Chondrocyte (in vitro differentiated cells): ENCODE measurements at regions not wholly inside any gene's neighbourhood (a gene's known extent, or its start where the extent isn't known, plus 50 kb on each side); places are given as distances from the start of the nearest gene placed in this dataset.

ENCODE experiments used
- DNase-seq: peaks from one replicate; pipeline ENCODE4 v3.0.0; 2021; ENCODE audit warnings: mixed read lengths, low spot score
- H3K27ac Mint-ChIP-seq: one replicate; pipeline ENCODE4 v1.8.0; 2021; ENCODE audit warnings: mild to moderate bottlenecking, moderate library complexity, mixed read lengths; ENCODE audit not compliant: unreplicated experiment
- H3K27me3 Mint-ChIP-seq: 2 replicates; pipeline ENCODE4 v1.8.0; 2021; ENCODE audit warnings: low read depth, mixed read lengths
- H3K36me3 Mint-ChIP-seq: 2 replicates; pipeline ENCODE4 v1.8.0; 2021; ENCODE audit warnings: low read depth, mixed read lengths
- H3K4me1 Mint-ChIP-seq: 2 replicates; pipeline ENCODE4 v1.8.0; 2021; ENCODE audit warnings: low read depth, mild to moderate bottlenecking, mixed read lengths
- H3K4me3 Mint-ChIP-seq: one replicate; pipeline ENCODE4 v1.8.0; 2021; ENCODE audit warnings: mild to moderate bottlenecking, moderate library complexity, mixed read lengths; ENCODE audit not compliant: unreplicated experiment
- H3K9me3 Mint-ChIP-seq: 2 replicates; pipeline ENCODE4 v1.8.0; 2021; ENCODE audit warnings: low read depth, mixed read lengths
- CTCF ChIP-seq: fragments of 200-600 bp; sonication (generic); IDR thresholded peaks from 2 replicates; pipeline ENCODE4 v1.5.0; 2021; ENCODE audit warnings: antibody characterized with exemption, mild to moderate bottlenecking, moderate library complexity

- no peak overlapping the region for H3K27ac Mint-ChIP-seq
- TF ChIP-seq CTCF = peak; percentile 69
- H3K4me1 Mint-ChIP-seq = no peaks in the 10 kb centered on the region
- H3K36me3 Mint-ChIP-seq = peaks cover 3% of the 10 kb centered on the region
- H3K27me3 Mint-ChIP-seq = no peaks in the 10 kb centered on the region
- DNase-seq = no peak
- peaks cover 2% of the 10 kb centered on the region for H3K9me3 Mint-ChIP-seq
- H3K4me3 Mint-ChIP-seq = no peak overlapping the region
Observed at GRCh38 chr22:48663297-48663696, 1164.4 kb downstream of the BRD1 start.

- no peak for DNase-seq
- H3K4me1 Mint-ChIP-seq = no peaks in the 10 kb centered on the region
- no peaks in the 10 kb centered on the region for H3K27me3 Mint-ChIP-seq
- H3K9me3 Mint-ChIP-seq = peaks cover 2% of the 10 kb centered on the region
- no peak overlapping the region for H3K4me3 Mint-ChIP-seq
- no peak for TF ChIP-seq CTCF
- H3K36me3 Mint-ChIP-seq = peaks cover 3% of the 10 kb centered on the region
- no peak overlapping the region for H3K27ac Mint-ChIP-seq
Observed at GRCh38 chr22:48662476-48663135, 1165.1 kb downstream of the BRD1 start.

- H3K36me3 Mint-ChIP-seq = peaks cover 3% of the 10 kb centered on the region
- no peak for TF ChIP-seq CTCF
- no peaks in the 10 kb centered on the region for H3K27me3 Mint-ChIP-seq
- DNase-seq = no peak
- no peak overlapping the region for H3K27ac Mint-ChIP-seq
- peaks cover 2% of the 10 kb centered on the region for H3K9me3 Mint-ChIP-seq
- no peak overlapping the region for H3K4me3 Mint-ChIP-seq
- no peaks in the 10 kb centered on the region for H3K4me1 Mint-ChIP-seq
Observed at GRCh38 chr22:48661984-48662383, 1165.7 kb downstream of the BRD1 start.

GRCh38 chr22:48660790-48661740 is 1166.6 kb downstream of the BRD1 start:
- Mint-ChIP-seq H3K4me1 (no peaks in the 10 kb centered on the region), H3K9me3 (peaks cover 2% of the 10 kb centered on the region), H3K4me3 (no peak overlapping the region), H3K36me3 (peaks cover 3% of the 10 kb centered on the region), H3K27ac (no peak overlapping the region), H3K27me3 (no peaks in the 10 kb centered on the region)
- DNase-seq = no peak
- no peak for TF ChIP-seq CTCF

- no peaks in the 10 kb centered on the region for H3K27me3 Mint-ChIP-seq
- H3K36me3 Mint-ChIP-seq = peaks cover 3% of the 10 kb centered on the region
- no peak overlapping the region for H3K27ac Mint-ChIP-seq
- peaks cover 2% of the 10 kb centered on the region for H3K9me3 Mint-ChIP-seq
- TF ChIP-seq CTCF = no peak
- peaks cover 2% of the 10 kb centered on the region for H3K4me1 Mint-ChIP-seq
- DNase-seq = no peak
- no peak overlapping the region for H3K4me3 Mint-ChIP-seq
Observed at GRCh38 chr22:48660104-48660789, 1167.4 kb downstream of the BRD1 start.
